GM21367 (cell line): ENCODE measurements at regions not wholly inside any gene's neighbourhood (a gene's known extent, or its start where the extent isn't known, plus 50 kb on each side); places are given as distances from the start of the nearest gene placed in this dataset.

Source experiments
- ATAC-seq: cut with Tn5 transposase; IDR thresholded peaks from one replicate; pipeline ENCODE4 v1.9.1; 2021; ENCODE audit not compliant: unreplicated experiment

GRCh38 chr6:54710456-54710855, 136.1 kb upstream of the FAM83B start:
- no peak for ATAC-seq

GRCh38 chr6:54716010-54716409, 130.6 kb upstream of the FAM83B start:
- no peak for ATAC-seq

GRCh38 chr6:54716877-54717276, 129.7 kb upstream of the FAM83B start:
- ATAC-seq: no peak

- ATAC-seq: peak; percentile 90
Observed at GRCh38 chr6:54717849-54718455, 128.6 kb upstream of the FAM83B start.

- no peak for ATAC-seq
Observed at GRCh38 chr6:54718541-54719023, 128.0 kb upstream of the FAM83B start.

GRCh38 chr6:54719131-54719530, 127.4 kb upstream of the FAM83B start:
- ATAC-seq: no peak

- ATAC-seq: no peak
Observed at GRCh38 chr6:54719633-54720032, 126.9 kb upstream of the FAM83B start.

GRCh38 chr6:54722328-54722727, 124.2 kb upstream of the FAM83B start:
- no peak for ATAC-seq

GRCh38 chr6:54729716-54730115, 116.9 kb upstream of the FAM83B start:
- ATAC-seq: no peak

- ATAC-seq: no peak
Observed at GRCh38 chr6:54730767-54731630, 115.6 kb upstream of the FAM83B start.

GRCh38 chr6:54737247-54737646, 109.3 kb upstream of the FAM83B start:
- ATAC-seq: no peak

GRCh38 chr6:54747955-54748354, 98.6 kb upstream of the FAM83B start:
- ATAC-seq: no peak

- ATAC-seq: no peak
Observed at GRCh38 chr6:54754406-54754805, 92.2 kb upstream of the FAM83B start.

GRCh38 chr6:54758340-54758739, 88.2 kb upstream of the FAM83B start:
- ATAC-seq: no peak

GRCh38 chr6:54768494-54768893, 78.1 kb upstream of the FAM83B start:
- no peak for ATAC-seq

GRCh38 chr6:54770328-54770727, 76.2 kb upstream of the FAM83B start:
- no peak for ATAC-seq

GRCh38 chr6:54771968-54772367, 74.6 kb upstream of the FAM83B start:
- ATAC-seq: no peak

GRCh38 chr6:54772610-54773009, 74.0 kb upstream of the FAM83B start:
- no peak for ATAC-seq

GRCh38 chr6:54775576-54775975, 71.0 kb upstream of the FAM83B start:
- ATAC-seq: no peak

GRCh38 chr6:54776891-54777290, 69.7 kb upstream of the FAM83B start:
- no peak for ATAC-seq

- ATAC-seq: no peak
Observed at GRCh38 chr6:54778731-54779130, 67.8 kb upstream of the FAM83B start.

- no peak for ATAC-seq
Observed at GRCh38 chr6:54784011-54784410, 62.6 kb upstream of the FAM83B start.
